Inferior parietal cortex (tissue), 1 donor: ENCODE measurements at regions not wholly inside any gene's neighbourhood (a gene's known extent, or its start where the extent isn't known, plus 50 kb on each side); places are given as distances from the start of the nearest gene placed in this dataset.

ENCODE experiments used
- DNase-seq: peaks from one replicate; pipeline ENCODE4 v3.0.0-alpha.2; 2016; ENCODE audit errors: extremely low spot score

DNA sequence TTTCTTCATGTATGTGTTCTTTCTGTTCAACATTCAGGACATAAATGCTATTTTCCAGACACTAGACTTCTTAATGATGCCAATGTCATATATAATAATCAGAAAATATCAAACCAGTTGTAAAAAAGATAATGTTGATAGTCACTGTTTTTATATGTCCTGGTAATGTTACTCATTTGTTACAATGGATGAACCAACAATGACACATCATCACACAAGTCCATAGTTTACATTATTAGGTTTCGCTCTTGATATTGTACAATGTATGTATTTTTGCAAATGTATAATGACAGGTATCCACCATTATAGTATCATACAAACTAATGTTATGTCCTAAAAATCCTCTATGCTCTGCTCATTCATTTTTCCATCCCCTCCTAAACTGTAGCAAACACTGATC is 243.8 kb upstream of the CDIN1 start:
- no peak for DNase-seq

GRCh38 chr15:36344887-36345286 is 234.5 kb upstream of the CDIN1 start:
- no peak for DNase-seq

DNA sequence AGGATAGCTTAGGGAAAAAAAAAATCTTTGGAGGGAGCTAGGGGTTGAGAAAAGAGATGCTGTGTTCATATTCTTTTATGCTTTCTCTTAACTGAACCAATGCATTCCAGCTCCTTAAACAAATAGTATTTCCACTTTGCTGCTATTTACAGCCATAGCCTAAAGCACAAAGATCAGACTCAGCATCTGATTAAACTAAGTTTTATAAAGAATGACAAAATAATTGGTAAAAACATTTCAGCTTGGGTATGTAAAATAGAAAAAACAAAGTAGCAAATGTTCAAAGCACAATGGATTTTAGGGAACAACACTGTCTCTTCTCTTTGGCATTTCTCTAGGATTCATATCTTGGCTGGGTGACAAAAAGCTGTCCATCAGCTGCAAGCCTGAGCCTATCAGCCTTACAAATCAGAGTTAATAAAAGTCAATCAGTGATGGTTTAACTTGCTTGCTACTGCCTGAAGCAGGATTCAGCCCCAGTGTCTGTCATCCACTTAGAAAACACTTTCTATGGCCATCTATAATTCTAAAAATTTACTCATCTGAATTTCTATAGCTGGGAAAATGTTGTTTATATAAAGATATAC is 232.1 kb upstream of the CDIN1 start:
- DNase-seq: no peak

DNA sequence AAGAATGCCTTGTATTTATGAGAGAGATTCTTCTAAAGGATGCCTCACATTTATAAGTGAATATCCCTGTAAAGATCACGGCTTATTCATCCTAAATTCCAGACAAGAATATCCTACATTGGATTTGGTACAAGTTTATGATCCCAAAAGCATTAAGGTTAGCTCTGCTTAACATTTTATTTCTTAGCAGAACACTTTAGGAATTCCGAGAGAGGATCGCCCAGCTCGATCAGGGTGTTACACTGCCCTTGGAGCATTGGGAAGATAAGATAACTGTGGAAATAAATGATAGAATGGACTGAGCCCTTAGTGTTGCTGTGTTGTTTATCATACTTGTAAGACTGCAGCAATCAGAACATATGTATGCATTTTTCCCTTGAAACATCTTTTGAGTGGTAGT is 223.0 kb upstream of the CDIN1 start:
- no peak for DNase-seq

DNA sequence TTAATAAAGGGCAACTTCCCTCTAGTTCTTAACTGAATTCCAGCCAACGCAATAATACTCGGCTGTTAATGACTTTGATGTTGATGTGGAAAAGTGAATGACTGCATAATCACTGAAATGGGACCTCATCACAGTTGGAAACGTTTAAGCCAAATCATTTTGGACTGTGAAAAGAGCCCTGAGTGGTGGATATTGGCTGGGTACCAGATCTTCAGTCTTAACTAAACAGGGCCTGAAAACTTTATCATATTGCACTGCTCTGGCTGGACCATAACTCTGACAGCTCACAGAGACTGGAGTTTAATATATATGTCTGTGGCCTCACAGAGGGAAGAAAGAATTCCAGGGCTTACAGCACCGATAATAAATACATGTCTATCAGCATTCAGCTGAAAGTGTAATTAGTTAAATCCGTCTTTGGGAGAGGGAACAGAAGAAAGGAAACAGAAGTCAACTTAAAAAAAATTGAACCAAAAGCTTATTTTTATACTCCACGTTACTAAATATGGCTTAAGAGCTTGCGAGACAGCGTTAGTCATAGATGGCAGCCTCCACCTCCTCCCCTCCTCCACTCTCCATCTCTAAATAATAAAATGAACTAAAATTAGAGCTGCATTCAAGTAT is 222.3 kb upstream of the CDIN1 start:
- DNase-seq: no peak

- no peak for DNase-seq
These were observed 221.3 kb upstream of the CDIN1 start for GRCh38 chr15:36358094-36358493.

- no peak for DNase-seq
These were observed 220.9 kb upstream of the CDIN1 start for GRCh38 chr15:36358523-36358922.

GRCh38 chr15:36359286-36359685 is 220.1 kb upstream of the CDIN1 start:
- no peak for DNase-seq

GRCh38 chr15:36361351-36361870 is 218.0 kb upstream of the CDIN1 start:
- no peak for DNase-seq

DNA sequence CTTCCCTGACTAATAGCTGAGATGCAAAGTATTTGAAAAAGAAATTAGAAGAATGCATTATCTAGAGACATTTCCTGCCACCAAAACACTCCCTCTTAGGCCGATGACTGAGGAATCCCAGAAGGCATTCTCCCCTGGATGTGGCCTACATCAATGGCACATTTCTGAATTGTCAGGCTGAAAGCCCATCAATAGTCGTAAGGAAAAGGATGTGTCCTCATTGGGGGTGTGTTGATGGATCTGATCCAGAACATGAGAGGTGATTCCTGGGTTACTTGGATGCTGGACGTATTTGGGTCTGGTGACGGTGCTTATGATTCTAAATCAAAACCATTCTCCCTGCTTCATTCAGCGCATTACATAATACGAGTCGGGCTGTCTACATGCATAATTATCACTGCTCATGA is 216.9 kb upstream of the CDIN1 start:
- no peak for DNase-seq

DNA sequence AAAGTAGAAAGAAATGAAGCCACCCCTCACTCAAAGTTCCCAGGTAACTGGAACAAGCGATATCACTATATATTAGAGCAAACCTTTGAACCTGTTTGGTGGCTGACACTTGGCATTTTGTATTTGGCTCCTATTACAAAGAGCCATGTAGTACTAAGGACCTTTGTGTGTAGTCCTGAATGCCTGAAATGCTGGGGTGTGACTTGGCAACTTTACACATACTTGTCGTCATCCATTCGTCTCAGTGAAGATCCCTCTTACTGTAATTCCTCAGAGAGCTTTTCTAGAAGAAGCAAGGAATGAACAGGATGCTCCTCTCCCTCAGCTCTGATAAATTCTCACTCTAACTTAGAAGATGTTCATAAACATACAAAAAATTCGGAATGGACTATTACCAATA is 216.1 kb upstream of the CDIN1 start:
- DNase-seq: no peak

GRCh38 chr15:36364377-36364776 is 215.0 kb upstream of the CDIN1 start:
- DNase-seq: no peak

DNA sequence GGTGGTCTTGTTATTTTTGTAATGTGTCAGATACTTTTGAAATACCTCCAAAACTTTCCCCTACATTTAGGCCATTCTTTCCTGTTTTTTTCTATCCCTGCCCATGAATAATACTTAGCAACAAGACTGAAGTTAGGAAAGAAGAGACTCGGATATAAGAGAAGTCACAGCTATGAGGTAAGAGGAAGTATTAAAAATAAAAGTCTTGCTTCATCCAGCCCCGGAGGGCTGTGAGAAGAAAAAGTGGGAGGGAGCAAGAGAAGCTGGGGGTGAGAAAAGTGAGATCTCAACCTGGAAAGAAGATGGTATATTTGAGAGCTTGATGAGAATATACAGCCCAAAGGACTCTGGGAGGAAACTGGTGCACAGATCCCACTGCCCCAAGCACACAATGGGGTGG is 213.5 kb upstream of the CDIN1 start:
- DNase-seq: no peak

DNA sequence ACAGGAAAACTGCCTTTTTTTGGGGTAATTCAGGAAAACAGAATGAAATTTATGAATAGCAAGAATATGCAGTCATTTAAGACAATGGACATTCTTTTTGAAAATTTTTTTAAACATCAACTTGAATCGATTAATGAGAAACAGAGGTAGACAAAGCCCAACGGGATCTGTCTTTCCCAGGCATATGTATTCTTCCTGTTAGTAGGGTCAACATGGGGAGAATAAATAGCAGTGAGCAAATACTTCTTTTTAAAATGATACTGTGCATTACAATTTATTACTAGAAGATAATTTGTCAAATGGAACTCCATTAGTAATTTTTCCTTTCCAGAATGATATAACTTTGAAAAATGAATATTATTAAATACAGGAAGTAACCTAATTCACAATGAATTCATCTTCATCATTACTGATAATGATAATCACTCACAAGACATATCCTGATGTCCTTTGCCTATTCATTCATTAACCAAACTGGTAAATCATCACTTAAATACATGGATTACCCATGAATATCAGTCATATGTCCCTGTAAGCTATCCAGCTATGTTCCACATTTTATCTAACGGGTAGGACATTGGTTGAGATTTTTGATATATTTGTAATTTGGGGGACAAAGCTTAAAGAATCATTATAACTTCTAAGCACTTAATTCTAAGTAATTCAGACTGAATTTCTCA is 209.2 kb upstream of the CDIN1 start:
- no peak for DNase-seq

GRCh38 chr15:36370731-36371112 is 208.7 kb upstream of the CDIN1 start:
- DNase-seq: no peak

GRCh38 chr15:36371509-36371908 is 207.9 kb upstream of the CDIN1 start:
- no peak for DNase-seq

DNA sequence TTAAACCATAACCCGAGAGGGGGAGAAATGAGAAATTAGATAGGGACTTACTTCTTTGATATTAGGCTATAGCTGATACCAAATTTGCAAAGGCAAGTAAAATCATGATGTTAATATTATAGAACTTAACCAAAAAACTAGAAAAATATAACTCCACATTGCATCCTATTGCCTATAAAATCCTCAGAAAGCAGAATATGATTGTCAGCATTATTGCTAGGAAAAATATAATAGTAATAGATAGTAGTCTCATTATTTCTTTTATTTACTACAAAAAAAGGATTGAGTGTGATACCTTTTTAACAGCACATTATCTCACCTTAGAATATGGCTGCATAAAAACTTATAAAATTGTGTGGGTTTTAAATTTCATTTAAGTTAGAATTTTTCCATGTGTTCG is 206.5 kb upstream of the CDIN1 start:
- no peak for DNase-seq

DNA sequence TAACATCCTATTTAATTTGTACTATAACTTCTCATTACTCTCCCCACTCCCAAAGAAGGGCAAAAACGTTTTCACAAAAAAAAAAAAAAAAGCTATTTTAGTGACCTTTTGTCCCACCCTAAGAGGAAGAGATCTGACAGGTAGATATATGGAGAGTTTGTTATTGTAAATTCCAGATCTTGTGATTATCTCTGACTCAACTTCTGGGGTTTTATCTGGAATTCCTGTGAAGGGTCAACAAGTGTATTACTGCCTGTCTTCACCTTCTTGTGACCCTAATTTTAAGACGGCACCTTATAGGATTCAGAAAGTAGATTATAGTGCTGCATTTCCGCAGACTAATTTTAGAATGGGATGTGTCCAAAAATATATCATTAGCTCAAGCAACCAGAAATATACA is 205.9 kb upstream of the CDIN1 start:
- DNase-seq: no peak

- DNase-seq: no peak
These were observed 190.3 kb upstream of the CDIN1 start for GRCh38 chr15:36389107-36389506.

- DNase-seq: no peak
These were observed 188.9 kb upstream of the CDIN1 start for GRCh38 chr15:36390491-36390890.

- DNase-seq: no peak
These were observed 186.7 kb upstream of the CDIN1 start for GRCh38 chr15:36392676-36393266.

DNA sequence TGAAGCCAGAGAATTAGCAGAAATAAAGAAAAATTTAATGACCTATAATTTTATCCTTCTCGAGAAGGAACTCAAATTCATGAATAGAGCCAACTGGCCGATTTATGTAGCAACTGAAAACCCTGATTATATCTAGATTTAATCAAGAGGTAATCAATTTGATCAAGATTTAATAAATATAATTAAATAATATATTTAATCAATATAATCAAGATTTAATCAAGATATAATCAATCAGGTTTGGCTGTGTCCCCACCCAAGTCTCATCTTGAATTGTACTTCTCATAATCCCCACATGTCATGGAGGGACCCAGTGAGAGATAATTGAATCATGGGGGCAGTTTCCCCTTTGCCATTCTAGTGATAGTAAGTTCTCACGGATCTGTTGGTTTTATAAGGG is 181.2 kb upstream of the CDIN1 start:
- DNase-seq: no peak

DNA sequence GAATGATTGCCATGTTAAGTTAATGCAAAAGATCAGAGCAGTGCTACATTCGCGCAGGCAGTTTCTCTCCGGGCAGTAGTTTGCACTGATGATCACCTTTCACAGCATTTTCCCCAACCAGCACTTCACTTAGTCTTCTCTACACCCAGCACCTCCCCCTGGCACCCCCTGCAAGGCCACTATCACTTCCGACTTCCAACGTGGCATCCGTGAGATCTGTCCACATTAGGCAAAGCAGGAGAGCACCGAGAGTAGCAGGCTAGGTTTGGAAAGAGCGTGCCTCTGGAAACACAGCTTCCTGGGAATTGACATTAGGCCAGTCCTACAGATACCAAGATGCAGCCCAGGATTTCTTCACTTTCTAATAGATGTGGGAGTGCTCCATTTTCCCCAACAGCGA is 180.2 kb upstream of the CDIN1 start:
- DNase-seq: no peak
